Liver (tissue), 3 donors: ENCODE measurements at regions not wholly inside any gene's neighbourhood (a gene's known extent, or its start where the extent isn't known, plus 50 kb on each side); places are given as distances from the start of the nearest gene placed in this dataset.

ENCODE experiments used
- CTCF ChIP-seq: fragments of 150-350 bp; IDR thresholded peaks from 2 replicates; pipeline ENCODE4 v1.5.1; 2017; ENCODE audit warnings: improper control_type of control experiment, low read depth, low read length; ENCODE audit not compliant: missing input control
- HNF4G ChIP-seq: IDR thresholded peaks from 2 replicates; pipeline ENCODE4 v1.6.1; 2016; ENCODE audit warnings: antibody characterized with exemption
- MAX ChIP-seq: IDR thresholded peaks from 2 replicates; pipeline ENCODE4 v1.6.1; 2016; ENCODE audit warnings: antibody characterized with exemption
- RAD21 ChIP-seq, 2 donors: IDR thresholded peaks; 2 replicates each; pipeline ENCODE4 v1.6.1; 2016; ENCODE audit warnings: antibody characterized with exemption in 2 of 2, mild to moderate bottlenecking in 2 of 2
- TAF1 ChIP-seq: conservative IDR thresholded peaks from 2 replicates; pipeline ENCODE4 v1.6.1; 2016; ENCODE audit warnings: antibody characterized with exemption, mild to moderate bottlenecking
- ZBTB33 ChIP-seq: IDR thresholded peaks from 2 replicates; pipeline ENCODE4 v1.6.1; 2016; ENCODE audit warnings: antibody characterized with exemption
- donor health status: healthy.
- donor health status: healthy.

GRCh38 chr4:58602022-58602421 is 1491.8 kb upstream of the IGFBP7 start:
- no peak for TF ChIP-seq CTCF
- no peak for TF ChIP-seq RAD21 (IDR thresholded peaks at IDR 0.05)
- no peak for TF ChIP-seq ZBTB33
- TF ChIP-seq MAX = no peak
- TF ChIP-seq TAF1 = no peak
- no peak for TF ChIP-seq HNF4G
